ENCODE measurements at regions not wholly inside any gene's neighbourhood (a gene's known extent, or its start where the extent isn't known, plus 50 kb on each side); places are given as distances from the start of the nearest gene placed in this dataset.

- intact Hi-C loops (cut with DNase I; ENCODE audit: low total_unique reads): no loop called here
- no peaks in the 10 kb centered on the region for H3K9me3 ChIP-seq
- no peak overlapping the region for H3K4me3 ChIP-seq
- TF ChIP-seq POLR2AphosphoS5 (IDR thresholded peaks at IDR 0.05): no peak
- no peak for TF ChIP-seq CTCF (IDR thresholded peaks at IDR 0.05)
- TF ChIP-seq POLR2A (IDR thresholded peaks at IDR 0.05): no peak
- no peak overlapping the region for H3K27ac ChIP-seq
- H3K4me1 ChIP-seq: no peaks in the 10 kb centered on the region
- H3K36me3 ChIP-seq: no peaks in the 10 kb centered on the region
- no peak for DNase-seq (ENCODE audit: low spot score in 2 of 2)
- no peaks in the 10 kb centered on the region for H3K27me3 ChIP-seq
Observed at GRCh38 chr2:181326661-181327060, 130.5 kb upstream of the ITGA4 start.

- no peak for DNase-seq (ENCODE audit: low spot score in 2 of 2)
- Histone ChIP-seq H3K4me3 (no peak overlapping the region), H3K36me3 (no peaks in the 10 kb centered on the region), H3K27ac (no peak overlapping the region), H3K4me1 (no peaks in the 10 kb centered on the region), H3K9me3 (no peaks in the 10 kb centered on the region), H3K27me3 (no peaks in the 10 kb centered on the region)
- intact Hi-C loops (cut with DNase I; ENCODE audit: low total_unique reads): no loop called here
- no peak for TF ChIP-seq CTCF (IDR thresholded peaks at IDR 0.05)
- TF ChIP-seq POLR2A (IDR thresholded peaks at IDR 0.05): no peak
- TF ChIP-seq POLR2AphosphoS5 (IDR thresholded peaks at IDR 0.05): no peak
Observed at GRCh38 chr2:181330286-181330685, 126.9 kb upstream of the ITGA4 start.

- H3K27me3 ChIP-seq: no peaks in the 10 kb centered on the region
- TF ChIP-seq CTCF (IDR thresholded peaks at IDR 0.05) (no peak), POLR2AphosphoS5 (IDR thresholded peaks at IDR 0.05) (no peak), POLR2A (IDR thresholded peaks at IDR 0.05) (no peak)
- no peaks in the 10 kb centered on the region for H3K4me1 ChIP-seq
- no peak overlapping the region for H3K27ac ChIP-seq
- no peaks in the 10 kb centered on the region for H3K36me3 ChIP-seq
- intact Hi-C loops (cut with DNase I; ENCODE audit: low total_unique reads): no loop called here
- no peak overlapping the region for H3K4me3 ChIP-seq
- H3K9me3 ChIP-seq: no peaks in the 10 kb centered on the region
- no peak for DNase-seq (ENCODE audit: low spot score in 2 of 2)
Observed at GRCh38 chr2:181332044-181332605, 125.1 kb upstream of the ITGA4 start.

GRCh38 chr2:181334158-181334826 is 122.9 kb upstream of the ITGA4 start:
- no peak for DNase-seq (ENCODE audit: low spot score in 2 of 2)
- Histone ChIP-seq H3K9me3 (no peaks in the 10 kb centered on the region), H3K36me3 (no peaks in the 10 kb centered on the region), H3K27ac (no peak overlapping the region), H3K4me3 (no peak overlapping the region), H3K4me1 (no peaks in the 10 kb centered on the region), H3K27me3 (no peaks in the 10 kb centered on the region)
- intact Hi-C loops (cut with DNase I; ENCODE audit: low total_unique reads): no loop called here
- no peak for TF ChIP-seq CTCF (IDR thresholded peaks at IDR 0.05)
- TF ChIP-seq POLR2A (IDR thresholded peaks at IDR 0.05): no peak
- TF ChIP-seq POLR2AphosphoS5 (IDR thresholded peaks at IDR 0.05): no peak

- no peaks in the 10 kb centered on the region for H3K36me3 ChIP-seq
- no peak overlapping the region for H3K4me3 ChIP-seq
- intact Hi-C loops (cut with DNase I; ENCODE audit: low total_unique reads): no loop called here
- no peak for DNase-seq (ENCODE audit: low spot score in 2 of 2)
- TF ChIP-seq POLR2AphosphoS5 (IDR thresholded peaks at IDR 0.05) (no peak), CTCF (IDR thresholded peaks at IDR 0.05) (no peak), POLR2A (IDR thresholded peaks at IDR 0.05) (no peak)
- H3K27ac ChIP-seq: no peak overlapping the region
- no peaks in the 10 kb centered on the region for H3K9me3 ChIP-seq
- no peaks in the 10 kb centered on the region for H3K27me3 ChIP-seq
- H3K4me1 ChIP-seq: no peaks in the 10 kb centered on the region
Observed at GRCh38 chr2:181340891-181341290, 116.3 kb upstream of the ITGA4 start.

All from breast epithelium (tissue), 4 donors.